ENCODE measurements at regions not wholly inside any gene's neighbourhood (a gene's known extent, or its start where the extent isn't known, plus 50 kb on each side); places are given as distances from the start of the nearest gene placed in this dataset.

GRCh38 chr5:168041583-168041982, 249.9 kb upstream of the WWC1 start:
- no peak for TF ChIP-seq EZH2 (IDR thresholded peaks at IDR 0.05)
- TF ChIP-seq POLR2AphosphoS5 (IDR thresholded peaks at IDR 0.05; ENCODE audit: borderline replicate concordance, low read depth, low read length) = no peak
- TF ChIP-seq FOXP2 (optimal IDR thresholded peaks at IDR 0.05; ENCODE audit: control extremely low read depth, extremely low read length, insufficient read depth) = no peak
